Nephron (organoid): ENCODE measurements at regions not wholly inside any gene's neighbourhood (a gene's known extent, or its start where the extent isn't known, plus 50 kb on each side); places are given as distances from the start of the nearest gene placed in this dataset.

Experiments
- H3K27ac Mint-ChIP-seq, 3 experiments: 2 replicates each; pipeline ENCODE4 v1.8.0; 2020; ENCODE audit warnings: mixed read lengths in 3 of 3, mild to moderate bottlenecking in 2 of 3, moderate library complexity in 1 of 3
- H3K27me3 Mint-ChIP-seq: 2 replicates; pipeline ENCODE4 v1.8.0; 2021; ENCODE audit warnings: low read depth, mild to moderate bottlenecking, moderate library complexity, mixed read lengths
- H3K36me3 Mint-ChIP-seq: 2 replicates; pipeline ENCODE4 v1.8.0; 2020; ENCODE audit warnings: low read depth, mixed read lengths
- H3K4me1 Mint-ChIP-seq: 2 replicates; pipeline ENCODE4 v1.8.0; 2020; ENCODE audit warnings: mixed read lengths
- H3K4me3 Mint-ChIP-seq, 3 experiments: 2 replicates each; pipeline ENCODE4 v1.8.0; 2020; ENCODE audit warnings: mild to moderate bottlenecking in 3 of 3, mixed read lengths in 3 of 3, moderate library complexity in 2 of 3
- H3K9me3 Mint-ChIP-seq: 2 replicates; pipeline ENCODE4 v1.8.0; 2020; ENCODE audit warnings: mixed read lengths
- CTCF ChIP-seq, 3 experiments: fragments of 200-600 bp; sonication (generic); IDR thresholded peaks; one replicate each; pipeline ENCODE4 v1.5.0; 2021; ENCODE audit warnings: antibody characterized with exemption in 3 of 3; ENCODE audit not compliant: unreplicated experiment in 3 of 3

- Mint-ChIP-seq H3K27ac (no peak overlapping the region), H3K9me3 (peaks cover 2% of the 10 kb centered on the region), H3K4me3 (no peak overlapping the region)
Measured at GRCh38 chr5:4150067-4150466, 554.4 kb downstream of the IRX1 start.

GRCh38 chr5:4156153-4156552 is 560.5 kb downstream of the IRX1 start:
- no peak for TF ChIP-seq CTCF (IDR thresholded peaks at IDR 0.05; ENCODE audit: unreplicated experiment in 3 of 3)
- H3K27me3 Mint-ChIP-seq = peaks cover 4% of the 10 kb centered on the region
- H3K9me3 Mint-ChIP-seq = peaks cover 19% of the 10 kb centered on the region
- H3K27ac Mint-ChIP-seq = no peak overlapping the region
- no peaks in the 10 kb centered on the region for H3K36me3 Mint-ChIP-seq
- H3K4me1 Mint-ChIP-seq = no peaks in the 10 kb centered on the region
- no peak overlapping the region for H3K4me3 Mint-ChIP-seq

More at GRCh38 chr5:4150067-4150466, 554.4 kb downstream of the IRX1 start:
- H3K36me3 Mint-ChIP-seq = no peaks in the 10 kb centered on the region
- H3K27me3 Mint-ChIP-seq = peaks cover 8% of the 10 kb centered on the region
- H3K4me1 Mint-ChIP-seq = no peaks in the 10 kb centered on the region
- TF ChIP-seq CTCF (IDR thresholded peaks at IDR 0.05; ENCODE audit: unreplicated experiment in 3 of 3) = no peak

- no peak overlapping the region for H3K27ac Mint-ChIP-seq
Measured at GRCh38 chr5:4156889-4157288, 561.3 kb downstream of the IRX1 start.

GRCh38 chr5:4158750-4159447 is 563.3 kb downstream of the IRX1 start:
- Mint-ChIP-seq H3K4me1 (no peaks in the 10 kb centered on the region), H3K9me3 (peaks cover 17% of the 10 kb centered on the region), H3K4me3 (no peak overlapping the region), H3K27ac (no peak overlapping the region), H3K36me3 (no peaks in the 10 kb centered on the region), H3K27me3 (no peaks in the 10 kb centered on the region)
- no peak for TF ChIP-seq CTCF (IDR thresholded peaks at IDR 0.05; ENCODE audit: unreplicated experiment in 3 of 3)

More at GRCh38 chr5:4156889-4157288, 561.3 kb downstream of the IRX1 start:
- no peaks in the 10 kb centered on the region for H3K36me3 Mint-ChIP-seq
- peaks cover 4% of the 10 kb centered on the region for H3K27me3 Mint-ChIP-seq
- H3K4me1 Mint-ChIP-seq = no peaks in the 10 kb centered on the region
- H3K4me3 Mint-ChIP-seq = no peak overlapping the region
- no peak for TF ChIP-seq CTCF (IDR thresholded peaks at IDR 0.05; ENCODE audit: unreplicated experiment in 3 of 3)
- H3K9me3 Mint-ChIP-seq = peaks cover 19% of the 10 kb centered on the region

- H3K4me3 Mint-ChIP-seq = no peak overlapping the region
- H3K27me3 Mint-ChIP-seq = no peaks in the 10 kb centered on the region
- H3K9me3 Mint-ChIP-seq = peaks cover 17% of the 10 kb centered on the region
- no peak for TF ChIP-seq CTCF (IDR thresholded peaks at IDR 0.05; ENCODE audit: unreplicated experiment in 3 of 3)
- H3K27ac Mint-ChIP-seq = no peak overlapping the region
- no peaks in the 10 kb centered on the region for H3K4me1 Mint-ChIP-seq
- H3K36me3 Mint-ChIP-seq = no peaks in the 10 kb centered on the region
Measured at GRCh38 chr5:4159681-4160080, 564.0 kb downstream of the IRX1 start.

GRCh38 chr5:4164167-4164566 is 568.5 kb downstream of the IRX1 start:
- Mint-ChIP-seq H3K9me3 (no peaks in the 10 kb centered on the region), H3K27me3 (no peaks in the 10 kb centered on the region), H3K36me3 (no peaks in the 10 kb centered on the region), H3K4me1 (no peaks in the 10 kb centered on the region), H3K4me3 (no peak overlapping the region), H3K27ac (no peak overlapping the region)
- no peak for TF ChIP-seq CTCF (IDR thresholded peaks at IDR 0.05; ENCODE audit: unreplicated experiment in 3 of 3)
